CD8-positive, alpha-beta memory T cell (primary cell): ENCODE measurements at regions not wholly inside any gene's neighbourhood (a gene's known extent, or its start where the extent isn't known, plus 50 kb on each side); places are given as distances from the start of the nearest gene placed in this dataset.
A peak's percentile ranks its signal among the peaks of the same experiment; 100 is the strongest.

Source experiments
- CTCF ChIA-PET: fragments of 350-600 bp; sonication (Branson Sonifier 250); formaldehyde crosslinking; loops from one replicate; lab custom pipeline; 2021; ENCODE audit warnings: antibody characterized with exemption; lab: Charles Lee
- POLR2A ChIA-PET: fragments of 350-600 bp; sonication (Branson Sonifier 250); formaldehyde crosslinking; loops from one replicate; lab custom pipeline; 2021; ENCODE audit warnings: antibody characterized with exemption; lab: Charles Lee
- DNase-seq, 5 donors: peaks; one replicate each; pipeline versions ENCODE4 v3.0.0 to v3.0.0-alpha.2; 2020 to 2022; ENCODE audit warnings: mixed read lengths in 1 of 5
- H3K27ac ChIP-seq: one replicate; pipeline ENCODE4 v1.7.0; 2013; ENCODE audit warnings: low read depth, mild to moderate bottlenecking, low read length, moderate library complexity
- H3K27me3 ChIP-seq: 2 replicates; pipeline ENCODE4 v1.7.0; 2013; ENCODE audit warnings: low read length, mild to moderate bottlenecking; ENCODE audit not compliant: insufficient read depth, poor library complexity, severe bottlenecking
- H3K36me3 ChIP-seq: 2 replicates; pipeline ENCODE4 v1.7.0; 2013; ENCODE audit warnings: mild to moderate bottlenecking, low read length, moderate library complexity; ENCODE audit not compliant: insufficient read depth
- H3K4me1 ChIP-seq: 2 replicates; pipeline ENCODE4 v1.7.0; 2013; ENCODE audit warnings: mild to moderate bottlenecking, low read length, moderate library complexity; ENCODE audit not compliant: insufficient read depth
- H3K4me3 ChIP-seq: 2 replicates; pipeline ENCODE4 v1.7.0; 2013; ENCODE audit warnings: mild to moderate bottlenecking, low read length
- H3K9me3 ChIP-seq: 2 replicates; pipeline ENCODE4 v1.7.0; 2013; ENCODE audit warnings: mild to moderate bottlenecking, low read length
- H3K27ac Mint-ChIP-seq, 8 donors: one replicate each; pipeline ENCODE4 v1.8.0; 2020 to 2021; ENCODE audit warnings: mixed read lengths in 8 of 8, mild to moderate bottlenecking in 6 of 8, inconsistent platforms in 3 of 8, moderate library complexity in 3 of 8
- H3K27me3 Mint-ChIP-seq, 2 donors: one replicate each; pipeline ENCODE4 v1.8.0; 2020 to 2021; ENCODE audit warnings: mixed read lengths in 2 of 2, mild to moderate bottlenecking in 1 of 2, moderate library complexity in 1 of 2
- H3K36me3 Mint-ChIP-seq, 3 donors: one replicate each; pipeline ENCODE4 v1.8.0; 2020 to 2021; ENCODE audit warnings: mixed read lengths in 3 of 3, inconsistent platforms in 1 of 3, mild to moderate bottlenecking in 1 of 3
- H3K4me1 Mint-ChIP-seq, 3 donors: one replicate each; pipeline ENCODE4 v1.8.0; 2020 to 2021; ENCODE audit warnings: mixed read lengths in 3 of 3, inconsistent platforms in 1 of 3, mild to moderate bottlenecking in 1 of 3
- H3K4me3 Mint-ChIP-seq, 7 donors: one replicate each; pipeline ENCODE4 v1.8.0; 2020 to 2021; ENCODE audit warnings: mixed read lengths in 7 of 7, mild to moderate bottlenecking in 6 of 7, moderate library complexity in 4 of 7, inconsistent platforms in 2 of 7
- H3K9me3 Mint-ChIP-seq, 5 donors: one replicate each; pipeline ENCODE4 v1.8.0; 2020 to 2022; ENCODE audit warnings: mixed read lengths in 5 of 5, mild to moderate bottlenecking in 3 of 5, moderate library complexity in 2 of 5, inconsistent platforms in 1 of 5

GRCh38 chr10:129402459-129402858 is 64.6 kb upstream of the MGMT start:
- Mint-ChIP-seq H3K4me3 (no peak overlapping the region), H3K36me3 (no peaks in the 10 kb centered on the region), H3K4me1 (no peaks in the 10 kb centered on the region), H3K27me3 (peaks cover 3 to 10% of the 10 kb centered on the region in 2 donors), H3K27ac (peak overlapping the region in 1 of 8 donors; percentile 78), H3K9me3 (no peaks in the 10 kb centered on the region)
- Histone ChIP-seq H3K27ac (no peak overlapping the region), H3K4me1 (no peaks in the 10 kb centered on the region), H3K9me3 (no peaks in the 10 kb centered on the region), H3K27me3 (no peaks in the 10 kb centered on the region), H3K36me3 (no peaks in the 10 kb centered on the region), H3K4me3 (no peak overlapping the region)
- ChIA-PET POLR2A (no interaction called here), CTCF (no interaction called here)
- DNase-seq: no peak

DNA sequence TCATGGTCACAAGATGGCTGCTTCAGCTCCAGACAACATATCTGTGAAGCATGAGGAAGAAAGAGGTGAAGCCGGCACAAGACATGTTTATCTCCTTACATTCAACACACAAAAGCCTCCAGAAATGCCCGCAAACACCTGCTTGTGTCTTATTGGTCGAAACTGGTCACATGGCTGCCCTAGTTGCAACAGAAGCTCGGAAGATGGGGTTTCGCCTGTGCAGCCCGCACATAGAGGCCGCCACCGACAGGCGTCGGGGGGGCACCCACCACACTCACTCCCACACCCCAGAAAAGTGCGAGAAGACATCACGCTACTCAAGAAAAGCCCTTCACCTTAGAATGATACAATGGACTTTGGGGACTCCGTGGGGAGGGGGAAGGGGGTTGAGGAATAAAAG is 63.0 kb upstream of the MGMT start:
- POLR2A ChIA-PET: no interaction called here
- H3K4me1 Mint-ChIP-seq: no peaks in the 10 kb centered on the region
- CTCF ChIA-PET: no interaction called here
- Histone ChIP-seq H3K27me3 (no peaks in the 10 kb centered on the region), H3K36me3 (no peaks in the 10 kb centered on the region), H3K27ac (no peak overlapping the region), H3K9me3 (no peaks in the 10 kb centered on the region), H3K4me3 (no peak overlapping the region), H3K4me1 (no peaks in the 10 kb centered on the region)
- DNase-seq: no peak
- no peaks in the 10 kb centered on the region for H3K9me3 Mint-ChIP-seq
- H3K27me3 Mint-ChIP-seq: peaks cover 3 to 13% of the 10 kb centered on the region in 2 donors
- H3K4me3 Mint-ChIP-seq: no peak overlapping the region
- no peaks in the 10 kb centered on the region for H3K36me3 Mint-ChIP-seq
- H3K27ac Mint-ChIP-seq: no peak overlapping the region

GRCh38 chr10:129405389-129405788 is 61.7 kb upstream of the MGMT start:
- POLR2A ChIA-PET: no interaction called here
- H3K27me3 Mint-ChIP-seq: peaks cover 3 to 13% of the 10 kb centered on the region in 2 donors
- H3K4me1 ChIP-seq: no peaks in the 10 kb centered on the region

GRCh38 chr10:129410688-129411392 is 56.2 kb upstream of the MGMT start:
- no peak overlapping the region for H3K4me3 Mint-ChIP-seq
- H3K4me3 ChIP-seq: no peak overlapping the region
- H3K4me1 ChIP-seq: no peaks in the 10 kb centered on the region
- H3K9me3 Mint-ChIP-seq: no peaks in the 10 kb centered on the region
- ChIA-PET POLR2A (no interaction called here), CTCF (no interaction called here)
- no peaks in the 10 kb centered on the region for H3K9me3 ChIP-seq
- H3K36me3 ChIP-seq: no peaks in the 10 kb centered on the region
- no peaks in the 10 kb centered on the region for H3K36me3 Mint-ChIP-seq
- no peaks in the 10 kb centered on the region for H3K27me3 ChIP-seq
- H3K27ac ChIP-seq: no peak overlapping the region
- no peak overlapping the region for H3K27ac Mint-ChIP-seq
- no peak for DNase-seq
- H3K4me1 Mint-ChIP-seq: no peaks in the 10 kb centered on the region
- H3K27me3 Mint-ChIP-seq: peaks cover 2 to 4% of the 10 kb centered on the region in 2 donors

More at GRCh38 chr10:129405389-129405788, 61.7 kb upstream of the MGMT start:
- CTCF ChIA-PET: no interaction called here
- Histone ChIP-seq H3K27me3 (no peaks in the 10 kb centered on the region), H3K27ac (no peak overlapping the region), H3K9me3 (no peaks in the 10 kb centered on the region), H3K36me3 (no peaks in the 10 kb centered on the region), H3K4me3 (no peak overlapping the region)
- Mint-ChIP-seq H3K4me3 (no peak overlapping the region), H3K27ac (no peak overlapping the region), H3K4me1 (no peaks in the 10 kb centered on the region), H3K36me3 (no peaks in the 10 kb centered on the region), H3K9me3 (no peaks in the 10 kb centered on the region)
- no peak for DNase-seq

GRCh38 chr10:129411393-129411705 is 55.7 kb upstream of the MGMT start:
- CTCF ChIA-PET: no interaction called here

GRCh38 chr10:129411772-129412171 is 55.3 kb upstream of the MGMT start:
- H3K27ac ChIP-seq: no peak overlapping the region
- CTCF ChIA-PET: no interaction called here
- Mint-ChIP-seq H3K9me3 (no peaks in the 10 kb centered on the region), H3K4me1 (no peaks in the 10 kb centered on the region), H3K27ac (no peak overlapping the region), H3K27me3 (peaks cover 2 to 4% of the 10 kb centered on the region in 2 donors), H3K4me3 (no peak overlapping the region), H3K36me3 (no peaks in the 10 kb centered on the region)
- H3K4me1 ChIP-seq: no peaks in the 10 kb centered on the region
- no peak overlapping the region for H3K4me3 ChIP-seq
- no peaks in the 10 kb centered on the region for H3K9me3 ChIP-seq
- no peaks in the 10 kb centered on the region for H3K27me3 ChIP-seq
- POLR2A ChIA-PET: no interaction called here
- no peak for DNase-seq
- H3K36me3 ChIP-seq: no peaks in the 10 kb centered on the region

More at GRCh38 chr10:129411393-129411705, 55.7 kb upstream of the MGMT start:
- POLR2A ChIA-PET: no interaction called here
- H3K27me3 ChIP-seq: no peaks in the 10 kb centered on the region
- no peaks in the 10 kb centered on the region for H3K36me3 Mint-ChIP-seq
- no peaks in the 10 kb centered on the region for H3K36me3 ChIP-seq
- no peak for DNase-seq
- no peak overlapping the region for H3K4me3 ChIP-seq
- no peak overlapping the region for H3K27ac Mint-ChIP-seq
- no peaks in the 10 kb centered on the region for H3K9me3 ChIP-seq
- no peak overlapping the region for H3K4me3 Mint-ChIP-seq
- no peaks in the 10 kb centered on the region for H3K4me1 ChIP-seq
- H3K4me1 Mint-ChIP-seq: no peaks in the 10 kb centered on the region
- no peaks in the 10 kb centered on the region for H3K9me3 Mint-ChIP-seq
- no peak overlapping the region for H3K27ac ChIP-seq
- peaks cover 2 to 4% of the 10 kb centered on the region in 2 donors for H3K27me3 Mint-ChIP-seq

DNA sequence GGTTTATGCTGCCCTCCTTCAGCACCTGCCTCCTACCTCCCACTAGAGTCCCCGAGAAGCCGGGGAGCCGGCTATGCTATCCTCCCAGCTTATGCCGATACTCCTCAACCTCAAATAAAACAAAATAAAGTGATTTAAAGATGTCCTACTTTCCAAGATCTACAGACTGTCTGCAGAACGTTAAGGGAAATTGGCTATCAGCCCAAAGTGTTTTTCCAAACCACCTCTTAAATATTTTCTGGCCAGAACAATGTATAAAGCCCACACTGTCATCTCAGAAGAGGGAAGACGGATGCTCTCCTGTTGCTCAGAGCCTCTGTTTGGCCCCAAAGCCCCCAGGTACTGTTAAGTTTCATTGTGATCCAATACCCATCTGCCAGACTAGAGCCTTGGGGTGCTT is 54.0 kb upstream of the MGMT start:
- Histone ChIP-seq H3K27me3 (no peaks in the 10 kb centered on the region), H3K27ac (no peak overlapping the region), H3K4me3 (no peak overlapping the region), H3K4me1 (no peaks in the 10 kb centered on the region), H3K9me3 (no peaks in the 10 kb centered on the region), H3K36me3 (no peaks in the 10 kb centered on the region)
- Mint-ChIP-seq H3K4me1 (no peaks in the 10 kb centered on the region), H3K4me3 (no peak overlapping the region), H3K9me3 (no peaks in the 10 kb centered on the region), H3K27ac (no peak overlapping the region), H3K27me3 (peaks cover 1 to 4% of the 10 kb centered on the region in 2 donors), H3K36me3 (no peaks in the 10 kb centered on the region)
- ChIA-PET POLR2A (no interaction called here), CTCF (no interaction called here)
- DNase-seq: no peak

DNA sequence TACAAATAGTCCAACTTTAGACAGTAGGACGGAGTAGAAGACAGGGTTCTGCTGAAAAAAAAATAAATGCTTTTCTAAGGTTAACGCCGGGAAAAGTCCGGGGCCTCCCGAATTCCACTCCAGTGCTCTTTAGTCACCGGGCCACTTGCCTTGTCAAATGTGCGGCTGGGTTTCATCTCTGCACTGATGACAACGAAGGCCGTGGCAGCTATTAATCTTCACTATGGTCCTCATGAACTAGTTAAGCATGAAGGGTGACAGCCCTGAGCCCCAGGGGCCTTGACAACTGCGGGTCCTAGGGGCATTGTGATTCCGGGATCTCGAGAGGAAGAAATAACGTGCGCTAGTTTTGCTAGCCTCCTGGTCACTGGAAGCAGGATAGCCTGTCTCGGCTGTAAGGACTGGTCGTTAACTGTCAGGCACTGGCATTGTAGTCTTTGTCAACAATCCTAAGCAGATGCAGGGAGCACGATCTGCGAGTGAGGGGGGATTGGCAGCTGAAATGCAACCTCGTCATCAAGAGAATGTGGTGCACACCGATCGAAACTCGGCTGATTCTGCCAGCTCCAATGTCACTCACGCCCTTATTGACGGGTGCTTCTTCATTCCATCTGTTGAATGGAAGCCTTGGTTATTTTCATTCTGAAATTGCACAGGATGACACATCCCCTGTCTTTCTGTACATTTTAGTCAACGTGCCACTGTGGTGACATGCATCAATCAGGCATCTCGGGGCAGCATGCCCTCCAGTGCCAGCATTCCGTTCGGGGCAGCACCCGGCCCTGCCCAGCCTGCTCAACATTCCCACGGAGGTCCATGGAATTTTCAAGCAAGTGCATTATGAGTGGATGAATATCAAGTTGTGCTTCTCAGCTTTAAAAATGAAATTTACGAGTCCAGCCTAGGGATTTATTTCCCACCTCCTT is 51.6 kb upstream of the MGMT start:
- Histone ChIP-seq H3K4me1 (no peaks in the 10 kb centered on the region), H3K9me3 (no peaks in the 10 kb centered on the region), H3K36me3 (no peaks in the 10 kb centered on the region), H3K4me3 (no peak overlapping the region), H3K27ac (no peak overlapping the region), H3K27me3 (no peaks in the 10 kb centered on the region)
- Mint-ChIP-seq H3K9me3 (no peaks in the 10 kb centered on the region), H3K4me1 (no peaks in the 10 kb centered on the region), H3K4me3 (no peak overlapping the region), H3K27me3 (peaks cover 3 to 6% of the 10 kb centered on the region in 2 donors), H3K36me3 (no peaks in the 10 kb centered on the region), H3K27ac (no peak overlapping the region)
- CTCF ChIA-PET: no interaction called here
- POLR2A ChIA-PET: no interaction called here
- no peak for DNase-seq
